Mucosa of descending colon (tissue), 3 donors: ENCODE measurements at regions not wholly inside any gene's neighbourhood (a gene's known extent, or its start where the extent isn't known, plus 50 kb on each side); places are given as distances from the start of the nearest gene placed in this dataset.
A peak's percentile ranks its signal among the peaks of the same experiment; 100 is the strongest.

ENCODE experiments used
- ATAC-seq: fragments of 200-7000 bp; cut with Tn5 transposase; one replicate; pipeline ENCODE4 v1.9.1; 2020; ENCODE audit warnings: mild to moderate bottlenecking, moderate library complexity
- DNase-seq, 3 donors: peaks; one replicate each; pipeline ENCODE4 v3.0.0-alpha.2; 2020
- H3K36me3 ChIP-seq: fragments of 200-600 bp; one replicate; pipeline ENCODE4 v1.8.0; 2021; ENCODE audit warnings: low read depth, mild to moderate bottlenecking
- H3K4me1 ChIP-seq: fragments of 200-600 bp; one replicate; pipeline ENCODE4 v1.8.0; 2021; ENCODE audit warnings: low read depth, mild to moderate bottlenecking
- H3K4me3 ChIP-seq: fragments of 200-600 bp; one replicate; pipeline ENCODE4 v1.8.0; 2021; ENCODE audit warnings: mild to moderate bottlenecking
- H3K9me3 ChIP-seq: fragments of 200-600 bp; one replicate; pipeline ENCODE4 v1.8.0; 2021; ENCODE audit warnings: mild to moderate bottlenecking
- intact Hi-C, 2 donors: fragments of 100-400 bp; cut with DNase I in 1 of 2; cut with micrococcal nuclease in 1 of 2; formaldehyde crosslinking; loops; one replicate each; pipeline versions ENCODE4 v1.11.0 to v1.11.1; 2022; cut with DNase I, micrococcal nuclease
- TF ChIP-seq, protein P1 (sequence below): fragments of 200-600 bp; IDR thresholded peaks from one replicate; pipeline ENCODE4 v1.8.0; 2022; ENCODE audit warnings: antibody characterized with exemption, mild to moderate bottlenecking
- donor health status: DM: no; HTN: no; CAD: no; lungs with moderate emphysema.
- donor health status: DM: no; HTN: no; CAD: no.
- donor health status: DM: no; HTN: yes; CAD: no.

- ATAC-seq (no peak), DNase-seq (no peak)
- H3K4me3 ChIP-seq, result no peak overlapping the region
- no peaks in the 10 kb centered on the region for H3K36me3 ChIP-seq
- H3K4me1 ChIP-seq, result peaks cover 3% of the 10 kb centered on the region
- intact Hi-C loops, result no loop called here
- H3K9me3 ChIP-seq, result no peaks in the 10 kb centered on the region
- TF ChIP-seq, protein P1, sequence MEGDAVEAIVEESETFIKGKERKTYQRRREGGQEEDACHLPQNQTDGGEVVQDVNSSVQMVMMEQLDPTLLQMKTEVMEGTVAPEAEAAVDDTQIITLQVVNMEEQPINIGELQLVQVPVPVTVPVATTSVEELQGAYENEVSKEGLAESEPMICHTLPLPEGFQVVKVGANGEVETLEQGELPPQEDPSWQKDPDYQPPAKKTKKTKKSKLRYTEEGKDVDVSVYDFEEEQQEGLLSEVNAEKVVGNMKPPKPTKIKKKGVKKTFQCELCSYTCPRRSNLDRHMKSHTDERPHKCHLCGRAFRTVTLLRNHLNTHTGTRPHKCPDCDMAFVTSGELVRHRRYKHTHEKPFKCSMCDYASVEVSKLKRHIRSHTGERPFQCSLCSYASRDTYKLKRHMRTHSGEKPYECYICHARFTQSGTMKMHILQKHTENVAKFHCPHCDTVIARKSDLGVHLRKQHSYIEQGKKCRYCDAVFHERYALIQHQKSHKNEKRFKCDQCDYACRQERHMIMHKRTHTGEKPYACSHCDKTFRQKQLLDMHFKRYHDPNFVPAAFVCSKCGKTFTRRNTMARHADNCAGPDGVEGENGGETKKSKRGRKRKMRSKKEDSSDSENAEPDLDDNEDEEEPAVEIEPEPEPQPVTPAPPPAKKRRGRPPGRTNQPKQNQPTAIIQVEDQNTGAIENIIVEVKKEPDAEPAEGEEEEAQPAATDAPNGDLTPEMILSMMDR, result no peak
Measured at GRCh38 chr22:23403720-23404688, 176.1 kb downstream of the IGLL1 start.

DNA sequence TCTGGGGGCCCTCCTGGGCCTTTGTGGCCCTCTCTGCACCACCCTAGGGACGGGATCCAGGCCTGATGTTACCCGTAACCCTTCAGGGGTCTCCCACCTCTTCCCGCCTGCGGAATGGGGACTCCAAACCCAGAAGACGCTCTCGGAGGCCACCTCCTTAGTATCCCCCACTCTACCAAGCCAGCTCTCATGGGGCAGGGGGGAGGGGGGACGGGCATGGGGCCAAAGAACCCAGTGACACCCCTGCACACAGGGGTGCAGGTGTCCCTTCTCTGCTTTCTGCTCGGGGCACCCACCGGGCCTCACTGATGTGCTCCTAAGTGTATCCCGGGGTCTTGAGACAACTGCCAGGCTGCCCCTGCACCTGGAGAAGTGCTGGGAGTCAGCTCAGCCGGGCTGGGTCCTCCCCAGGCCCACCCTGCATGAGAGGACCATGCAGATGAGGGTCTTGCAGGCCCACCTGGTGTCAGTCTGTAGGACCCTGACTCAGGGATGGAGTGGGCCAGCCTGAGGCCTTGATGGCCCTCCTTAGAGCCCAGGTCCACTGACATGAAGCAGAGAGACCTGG is 176.9 kb downstream of the IGLL1 start:
- intact Hi-C loops, result no loop called here
- Histone ChIP-seq H3K9me3 (no peaks in the 10 kb centered on the region), H3K36me3 (no peaks in the 10 kb centered on the region), H3K4me1 (peaks cover 3% of the 10 kb centered on the region), H3K4me3 (no peak overlapping the region)
- ATAC-seq, result no peak
- TF ChIP-seq, protein P1, result no peak
- no peak for DNase-seq

- no peak overlapping the region for H3K4me3 ChIP-seq
- ATAC-seq (peak; percentile 90), DNase-seq (peak; percentile 79 to 91 (median 85))
- TF ChIP-seq, protein P1, result peak; percentile 57
- no peaks in the 10 kb centered on the region for H3K9me3 ChIP-seq
- no peaks in the 10 kb centered on the region for H3K36me3 ChIP-seq
- intact Hi-C loops, result no loop called here
- peaks cover 3% of the 10 kb centered on the region for H3K4me1 ChIP-seq
Measured at GRCh38 chr22:23402275-23403151, 177.6 kb downstream of the IGLL1 start.

DNA sequence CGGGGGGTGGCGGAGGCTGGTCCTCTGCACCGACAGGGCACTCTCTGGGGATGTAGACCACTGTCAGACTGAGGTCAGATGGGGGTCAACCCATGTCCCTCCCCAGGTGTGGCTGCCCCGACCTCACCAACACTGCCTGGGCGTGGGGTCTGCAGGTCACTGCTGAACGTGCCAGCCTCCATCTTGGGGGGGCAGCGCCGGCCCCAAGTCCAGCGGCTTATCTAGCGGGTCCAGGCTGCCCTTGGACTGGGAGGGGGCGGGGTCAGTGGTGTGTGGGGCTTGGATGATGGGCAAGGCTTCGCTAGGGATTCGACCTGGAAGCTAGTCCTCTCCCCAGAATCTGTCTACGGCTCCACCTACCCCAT is 178.2 kb downstream of the IGLL1 start:
- Histone ChIP-seq H3K9me3 (no peaks in the 10 kb centered on the region), H3K36me3 (no peaks in the 10 kb centered on the region), H3K4me1 (peaks cover 3% of the 10 kb centered on the region), H3K4me3 (no peak overlapping the region)
- no peak for ATAC-seq
- TF ChIP-seq, protein P1, result no peak
- peak; percentile 23 to 56 (median 47) for DNase-seq
- intact Hi-C loops, result no loop called here

- TF ChIP-seq, protein P1, result no peak
- ATAC-seq (no peak), DNase-seq (peak in 1 of 3 donors; percentile 47)
- Histone ChIP-seq H3K4me3 (no peak overlapping the region), H3K9me3 (no peaks in the 10 kb centered on the region), H3K36me3 (no peaks in the 10 kb centered on the region), H3K4me1 (peaks cover 3% of the 10 kb centered on the region)
- intact Hi-C loops, result no loop called here
Measured at GRCh38 chr22:23401111-23401909, 178.8 kb downstream of the IGLL1 start.
